Mammary epithelial cell (primary cell): ENCODE measurements at regions not wholly inside any gene's neighbourhood (a gene's known extent, or its start where the extent isn't known, plus 50 kb on each side); places are given as distances from the start of the nearest gene placed in this dataset.

Source experiments
- CTCF ChIP-seq, 2 donors: IDR thresholded peaks in 1 of 2; conservative IDR thresholded peaks in 1 of 2; 2 replicates each; pipeline ENCODE4 v1.5.1; 2011 to 2012; ENCODE audit warnings: inconsistent platforms in 2 of 2, low read length in 2 of 2, mild to moderate bottlenecking in 2 of 2, control low read depth in 1 of 2, low read depth in 1 of 2; ENCODE audit not compliant: insufficient read depth in 1 of 2; ENCODE audit errors: extremely low read depth in 1 of 2
- EZH2 ChIP-seq: IDR thresholded peaks from 2 replicates; pipeline ENCODE4 v1.6.1; 2012; ENCODE audit warnings: low read length, inconsistent platforms, borderline replicate concordance

DNA sequence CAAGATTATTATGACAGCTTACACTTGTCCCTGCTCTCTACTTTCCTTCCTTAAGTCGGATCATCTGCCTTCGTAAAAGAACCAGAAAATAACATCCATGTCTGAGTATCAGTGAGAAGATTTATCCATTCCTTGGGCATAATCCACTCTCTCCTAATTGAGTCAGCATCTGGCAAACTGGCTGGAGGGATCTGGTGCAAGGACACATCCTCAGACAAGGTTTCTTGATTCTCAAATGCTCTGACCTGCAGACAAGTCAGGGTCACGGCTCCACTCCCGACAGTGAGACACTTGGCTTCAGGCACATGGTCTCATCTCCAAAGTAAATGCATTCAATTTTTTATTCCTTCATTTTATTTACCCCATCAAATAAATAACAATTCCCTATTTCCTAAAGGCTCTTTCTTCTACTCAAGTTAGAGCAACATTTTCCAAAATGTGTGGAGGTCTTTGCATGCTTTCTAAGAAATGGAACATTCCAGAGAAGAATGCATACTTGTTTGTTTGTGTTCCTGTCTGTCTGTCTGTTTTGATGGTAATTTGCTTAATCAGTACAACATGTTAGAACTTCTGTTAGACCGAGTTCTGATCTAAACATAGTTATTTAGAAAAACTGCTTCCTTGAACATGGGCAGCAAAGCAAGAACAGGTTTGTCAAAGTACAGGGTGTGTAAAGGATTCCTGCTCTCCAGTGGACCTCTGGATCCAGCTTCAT is 246.9 kb downstream of the IRS1 start:
- no peak for TF ChIP-seq CTCF (conservative IDR thresholded peaks at IDR 0.05 in 1 of 2, IDR thresholded peaks at IDR 0.05 in 1 of 2; ENCODE audit: extremely low read depth in 1 of 2, insufficient read depth in 1 of 2, low read depth in 1 of 2, low read length in 2 of 2)
- no peak for TF ChIP-seq EZH2
